HG03097 (cell line): ENCODE measurements at regions not wholly inside any gene's neighbourhood (a gene's known extent, or its start where the extent isn't known, plus 50 kb on each side); places are given as distances from the start of the nearest gene placed in this dataset.
"Not testable (repeated sequence)": the region's sequence is repeated elsewhere in the genome, so short reads cannot be mapped to it uniquely, and the experiment has no call there.

Experiments used
- ATAC-seq: cut with Tn5 transposase; IDR thresholded peaks from one replicate; pipeline ENCODE4 v1.9.1; 2021; ENCODE audit not compliant: unreplicated experiment, low FRiP score

DNA sequence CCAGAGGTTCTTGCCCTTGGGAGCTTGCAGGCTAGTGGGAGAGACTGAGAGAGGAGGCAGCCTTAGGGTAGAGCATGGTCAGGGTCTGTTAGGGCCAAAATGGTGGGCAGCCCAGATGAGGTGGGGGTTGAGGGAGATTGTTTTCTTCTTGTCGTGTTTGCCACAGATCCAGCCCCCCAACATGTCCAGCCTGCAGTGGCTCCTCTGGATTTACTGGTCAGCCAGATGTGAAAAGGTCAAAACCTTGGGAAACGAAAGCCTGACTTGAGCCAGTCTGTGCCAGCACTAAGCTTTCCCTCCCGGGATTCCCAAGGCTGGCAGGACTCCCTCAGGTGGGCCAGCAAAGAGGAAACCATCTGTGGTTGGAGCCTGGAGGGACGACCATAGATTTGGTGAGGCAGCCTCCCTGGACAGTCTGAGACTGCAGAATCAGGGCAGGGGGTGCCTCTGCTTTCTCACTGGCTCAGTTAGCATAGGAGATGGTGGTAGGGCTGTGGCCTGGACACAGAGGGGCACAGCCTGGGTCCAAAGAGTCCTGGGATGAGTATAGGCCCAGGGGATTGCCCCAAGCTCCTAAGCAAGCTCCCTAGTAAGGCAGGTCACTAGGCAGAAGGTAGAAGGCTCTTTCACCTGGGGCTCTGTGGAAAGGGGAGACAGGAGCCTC lies 51.2 kb upstream of the PRR23C start:
- ATAC-seq, result no peak

DNA sequence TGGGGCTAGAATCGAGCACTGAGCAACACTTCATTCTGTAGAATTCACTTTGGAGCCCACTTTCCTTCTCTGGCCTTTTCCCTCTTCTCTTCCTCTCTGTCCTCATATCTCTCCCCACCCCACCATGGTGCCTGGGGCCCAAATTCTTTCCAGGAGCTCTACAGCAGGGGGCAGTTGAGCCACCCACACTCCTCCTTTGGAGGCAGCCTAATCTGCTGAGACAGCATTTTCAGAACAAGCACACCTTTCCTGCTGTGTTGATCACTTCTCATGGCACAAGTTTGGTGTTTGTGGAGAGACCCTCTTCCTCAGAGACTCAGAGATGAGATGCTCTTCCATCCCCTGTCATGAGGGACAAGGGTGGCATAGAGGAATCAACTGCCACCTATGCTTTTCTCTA lies 52.0 kb upstream of the PRR23C start:
- ATAC-seq, result no peak

GRCh38 chr3:139098391-139098790 lies 53.7 kb upstream of the PRR23C start:
- ATAC-seq, result no peak

GRCh38 chr3:139099968-139100817 lies 55.5 kb upstream of the PRR23C start:
- ATAC-seq, result no peak

DNA sequence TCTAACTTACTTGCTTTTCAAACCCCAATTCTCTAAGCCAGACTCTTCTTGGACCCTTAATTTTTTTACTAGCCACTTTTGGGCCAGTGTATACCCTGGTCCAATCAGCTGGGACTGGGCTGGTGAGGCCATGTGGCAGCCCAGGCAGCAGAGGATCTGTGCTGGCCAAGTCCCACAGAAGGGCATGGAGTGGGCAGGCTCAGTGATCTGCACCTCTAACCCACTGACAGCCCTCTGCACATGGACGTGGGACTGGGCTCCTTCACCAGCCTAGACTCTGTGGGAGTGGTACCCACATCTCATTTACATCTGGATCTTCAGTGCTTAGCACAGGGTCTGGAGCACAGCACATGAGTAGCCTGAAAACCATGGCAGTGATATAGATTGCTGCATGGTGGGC lies 56.1 kb upstream of the PRR23C start:
- ATAC-seq, result no peak

- no peak for ATAC-seq
Measured at GRCh38 chr3:139101396-139101795, 56.7 kb upstream of the PRR23C start.

DNA sequence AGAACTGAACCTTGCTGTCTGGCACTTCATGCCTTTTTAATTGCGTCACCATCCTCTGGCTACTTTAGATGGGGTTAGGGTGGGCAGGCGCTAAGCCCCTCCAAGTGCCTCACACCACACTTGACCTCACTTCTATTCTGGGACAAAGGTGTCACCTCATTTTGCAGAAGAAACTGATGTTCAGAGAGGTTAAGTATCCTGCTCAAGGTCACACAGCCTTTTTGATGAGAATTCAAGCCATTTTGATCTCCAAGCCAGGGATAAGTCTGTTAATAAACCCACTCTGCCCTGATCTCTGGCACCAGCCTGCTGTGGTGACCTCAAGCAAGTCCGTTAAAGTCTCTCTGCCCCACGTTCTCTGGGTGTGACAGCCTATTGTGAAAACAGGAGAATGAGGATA lies 58.8 kb upstream of the PRR23C start:
- ATAC-seq, result no peak

- ATAC-seq, result no peak
Measured at GRCh38 chr3:139104062-139104461, 59.4 kb upstream of the PRR23C start.

DNA sequence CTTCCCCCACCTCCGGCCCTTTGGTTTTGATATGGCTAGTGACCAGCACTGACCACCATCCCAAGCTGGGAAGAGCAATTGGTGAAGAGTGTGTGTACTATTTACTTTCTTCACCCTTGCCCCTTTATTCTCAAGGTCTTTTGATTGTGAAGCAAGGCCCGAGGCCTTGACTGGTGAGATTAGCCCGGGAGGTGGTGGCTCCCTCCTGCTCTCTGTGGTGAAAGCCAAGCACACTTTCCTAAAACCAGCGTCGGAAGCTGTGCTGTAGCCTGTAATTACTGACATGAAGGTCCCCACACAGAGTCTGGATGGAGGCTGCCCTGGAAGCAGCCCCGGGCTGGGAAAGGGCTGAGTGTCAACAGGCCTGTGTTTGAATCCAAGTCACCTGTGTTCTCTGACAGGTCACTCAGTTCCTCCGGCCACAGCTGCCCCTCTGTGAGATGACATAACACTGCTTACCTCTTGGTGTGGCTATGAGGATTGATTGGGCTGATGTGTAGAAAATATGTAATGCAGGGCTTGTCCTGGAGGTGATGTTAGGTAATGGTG lies 60.5 kb upstream of the PRR23C start:
- ATAC-seq, result no peak

- ATAC-seq, result no peak
Measured at GRCh38 chr3:139106013-139106932, 61.6 kb upstream of the PRR23C start.

- no peak for ATAC-seq
Measured at GRCh38 chr3:139107424-139108252, 62.9 kb upstream of the PRR23C start.

DNA sequence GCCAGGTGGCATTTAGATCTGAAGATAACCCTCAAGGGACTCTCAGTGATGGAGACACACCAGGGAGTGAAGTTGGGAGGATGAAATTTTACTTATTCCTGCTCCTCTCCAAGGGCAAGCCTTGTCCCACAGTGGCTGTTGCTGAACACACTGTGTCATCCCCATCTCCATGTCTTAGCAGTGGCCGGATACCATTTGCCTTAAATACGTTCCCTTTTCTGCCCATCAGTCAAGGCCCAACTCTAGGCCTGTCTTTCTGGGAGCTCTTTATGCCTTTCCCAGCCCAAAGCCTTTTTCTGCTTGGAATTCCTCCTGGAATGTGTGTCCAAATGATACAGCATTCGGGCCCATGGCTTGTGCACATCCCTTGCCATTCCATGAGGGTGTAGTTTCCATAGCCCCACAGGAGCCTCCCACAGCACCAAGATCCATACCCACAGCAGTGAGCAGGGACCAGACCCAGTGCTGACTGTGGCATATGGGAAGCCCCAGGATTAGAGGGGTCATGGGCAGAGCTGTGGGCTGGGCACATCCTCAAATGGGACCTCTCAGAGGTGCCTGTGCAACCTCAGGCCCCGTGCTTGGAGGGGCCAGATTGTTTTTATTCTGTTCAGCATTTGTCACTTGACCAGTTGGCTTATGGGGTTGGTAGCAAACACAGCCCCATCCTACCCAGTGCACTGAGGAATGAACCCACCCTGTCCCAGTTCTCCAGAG lies 63.7 kb upstream of the PRR23C start:
- ATAC-seq, result no peak

DNA sequence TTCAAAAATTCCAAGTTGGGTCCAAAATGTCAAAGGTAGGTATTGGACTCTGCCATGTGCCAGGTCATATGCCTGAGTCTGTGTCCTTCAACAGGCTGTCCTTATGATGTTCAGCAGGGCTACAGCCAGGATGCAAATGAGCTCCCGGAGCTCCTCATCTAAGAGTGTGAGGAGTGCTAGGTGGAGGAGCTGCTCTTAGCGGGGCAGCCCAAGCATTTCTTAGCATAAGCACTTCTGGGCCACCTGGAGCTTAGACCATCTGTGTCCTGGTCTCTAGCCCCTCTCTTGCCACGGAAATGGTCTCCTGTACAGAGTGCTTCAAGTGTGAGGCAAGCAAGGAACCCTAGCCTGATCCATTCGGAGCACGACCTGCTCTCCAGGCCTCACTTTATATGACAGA lies 64.6 kb upstream of the PRR23C start:
- ATAC-seq, result no peak

DNA sequence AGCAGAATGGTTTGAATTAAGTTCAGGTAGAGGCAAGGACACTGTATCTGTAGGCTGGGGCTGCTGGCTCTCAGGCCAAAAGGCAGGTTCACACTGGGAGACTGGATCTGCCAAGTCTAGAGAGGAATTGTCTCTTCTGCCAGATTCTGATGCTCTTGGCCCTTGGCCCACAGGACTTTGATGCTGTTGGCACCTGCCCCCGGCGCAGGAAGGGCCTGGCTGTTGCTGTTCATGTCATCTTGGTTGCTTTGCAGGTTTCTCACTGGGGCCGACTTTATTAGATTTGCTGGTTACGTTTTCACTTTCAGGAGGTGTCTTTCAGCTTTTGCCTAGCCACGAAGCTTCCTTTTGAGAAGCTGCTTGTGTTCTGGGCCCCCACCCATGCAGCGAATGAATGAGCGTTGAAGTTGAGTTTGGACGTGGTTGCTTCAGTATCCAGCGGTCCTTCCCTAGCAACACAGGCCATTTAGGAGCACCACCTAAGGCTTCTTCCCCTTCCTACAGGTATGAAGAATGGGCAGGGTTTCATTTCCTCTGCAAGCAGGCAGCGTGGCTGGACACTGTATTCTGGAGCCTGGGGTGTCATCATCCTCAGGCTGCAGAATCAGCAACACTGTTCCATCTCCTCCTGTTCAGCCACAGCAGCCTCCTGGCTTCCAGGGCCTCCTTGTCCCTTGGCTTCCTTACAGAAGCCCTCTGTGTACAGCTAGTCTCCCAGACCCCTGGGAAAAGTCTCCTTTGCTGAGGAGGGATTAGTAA lies 65.6 kb upstream of the PRR23C start:
- no peak for ATAC-seq

DNA sequence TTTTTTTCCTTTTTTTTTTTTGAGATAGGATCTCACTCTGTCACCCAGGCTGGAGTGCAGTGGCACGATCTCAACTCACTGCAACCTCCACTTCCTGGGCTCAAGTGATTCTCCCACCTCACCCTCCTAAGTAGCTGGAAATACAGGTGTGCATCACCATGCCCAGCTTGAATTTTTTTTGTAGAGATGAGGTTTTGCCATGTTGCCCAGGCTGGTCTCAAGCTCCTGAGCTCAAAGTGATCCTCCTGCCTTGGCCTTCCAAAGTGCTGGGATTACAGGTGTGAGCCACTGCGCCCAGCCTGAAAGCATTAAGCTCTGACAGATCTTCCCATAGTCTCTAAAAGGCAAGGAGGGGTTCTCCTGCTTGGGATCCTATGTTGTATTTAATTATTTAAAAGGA lies 66.2 kb upstream of the PRR23C start:
- not testable (repeated sequence) for ATAC-seq

- ATAC-seq, result no peak
Measured at GRCh38 chr3:139111392-139112229, 66.9 kb upstream of the PRR23C start.

DNA sequence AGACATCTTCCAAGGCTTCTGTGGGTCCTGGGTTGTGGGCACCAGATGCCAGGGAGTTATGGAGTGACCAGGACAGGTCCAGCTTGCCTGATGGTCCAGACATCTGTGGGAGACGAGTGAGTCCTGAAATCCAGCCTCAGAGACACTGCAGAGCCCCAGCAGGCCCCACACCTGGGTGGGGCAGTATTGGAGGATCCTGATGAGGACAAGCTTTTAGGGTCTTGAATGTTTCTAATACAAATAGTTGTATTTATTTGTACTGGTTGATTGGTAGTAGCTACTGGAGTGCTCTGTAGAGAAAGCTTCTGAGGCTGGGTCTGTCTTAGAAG lies 67.5 kb upstream of the PRR23C start:
- no peak for ATAC-seq
